GM19372 (cell line): ENCODE measurements at regions not wholly inside any gene's neighbourhood (a gene's known extent, or its start where the extent isn't known, plus 50 kb on each side); places are given as distances from the start of the nearest gene placed in this dataset.

Source experiments
- ATAC-seq: cut with Tn5 transposase; IDR thresholded peaks from one replicate; pipeline ENCODE4 v1.9.1; 2021; ENCODE audit warnings: mild to moderate bottlenecking, low read depth, moderate library complexity; ENCODE audit not compliant: unreplicated experiment

DNA sequence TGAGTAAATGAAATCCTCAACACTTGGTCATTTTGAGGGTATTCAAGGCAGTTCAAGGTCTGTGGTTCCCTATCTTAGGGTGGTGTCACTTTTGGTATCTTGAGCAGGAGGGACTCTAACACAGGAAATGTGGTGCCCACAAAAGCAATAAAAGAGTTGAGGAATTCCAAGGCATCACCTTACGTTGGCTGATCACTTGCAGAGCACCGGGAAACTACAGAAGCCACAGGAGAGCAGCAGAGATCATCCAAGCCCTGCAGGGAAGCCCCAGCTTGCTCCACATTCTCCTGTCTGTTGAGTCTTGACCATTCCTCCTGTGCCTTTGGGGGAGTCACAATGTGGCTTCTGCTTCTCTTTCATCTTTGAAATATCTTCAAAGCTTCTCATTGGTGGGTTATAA lies 565.8 kb upstream of the ADARB2 start:
- ATAC-seq = no peak

- no peak for ATAC-seq
Observed at GRCh38 chr10:2301227-2301626, 563.9 kb upstream of the ADARB2 start.

DNA sequence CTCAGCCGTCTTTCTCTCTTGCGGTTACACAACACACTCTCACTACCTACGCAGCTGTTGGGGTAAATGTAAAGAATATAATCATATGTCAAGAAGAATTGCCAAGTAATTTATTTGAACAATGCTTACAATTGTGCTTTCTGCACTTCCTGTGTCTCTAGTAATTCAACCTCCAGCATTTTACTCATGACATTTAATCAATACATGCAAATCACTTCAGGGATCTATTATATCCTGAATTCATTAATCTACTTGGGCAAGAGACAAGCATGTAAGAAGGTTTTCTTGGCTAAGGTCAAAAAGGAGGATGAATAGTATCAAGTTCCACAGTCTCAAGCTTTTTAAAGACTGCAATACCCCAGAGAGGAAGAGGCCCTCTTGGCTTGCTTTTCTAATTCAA lies 562.9 kb upstream of the ADARB2 start:
- ATAC-seq = no peak

- ATAC-seq = no peak
Observed at GRCh38 chr10:2296179-2296891, 559.0 kb upstream of the ADARB2 start.

- ATAC-seq = no peak
Observed at GRCh38 chr10:2294739-2295138, 557.4 kb upstream of the ADARB2 start.

DNA sequence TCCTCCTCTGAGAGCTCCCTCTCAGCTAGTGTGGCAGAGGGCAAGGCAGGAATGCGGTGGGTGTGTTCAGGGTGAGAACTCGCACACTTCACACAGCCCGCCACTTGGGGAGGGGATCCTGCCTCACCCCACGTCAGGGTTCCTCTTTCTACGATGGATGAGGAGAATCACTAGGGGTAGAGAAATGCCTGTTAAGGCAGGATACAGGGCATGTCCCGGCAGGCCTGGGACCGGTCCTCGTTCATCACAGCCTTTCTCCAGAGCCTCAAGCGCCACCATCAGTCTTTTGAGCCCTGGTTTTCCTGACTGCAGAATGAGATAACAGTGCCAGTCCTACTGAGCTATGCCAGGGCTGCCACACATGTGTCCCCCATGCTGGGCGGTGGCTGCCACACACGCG lies 546.7 kb upstream of the ADARB2 start:
- no peak for ATAC-seq

GRCh38 chr10:2282202-2282601 lies 544.9 kb upstream of the ADARB2 start:
- no peak for ATAC-seq

- no peak for ATAC-seq
Observed at GRCh38 chr10:2280713-2281300, 543.5 kb upstream of the ADARB2 start.

DNA sequence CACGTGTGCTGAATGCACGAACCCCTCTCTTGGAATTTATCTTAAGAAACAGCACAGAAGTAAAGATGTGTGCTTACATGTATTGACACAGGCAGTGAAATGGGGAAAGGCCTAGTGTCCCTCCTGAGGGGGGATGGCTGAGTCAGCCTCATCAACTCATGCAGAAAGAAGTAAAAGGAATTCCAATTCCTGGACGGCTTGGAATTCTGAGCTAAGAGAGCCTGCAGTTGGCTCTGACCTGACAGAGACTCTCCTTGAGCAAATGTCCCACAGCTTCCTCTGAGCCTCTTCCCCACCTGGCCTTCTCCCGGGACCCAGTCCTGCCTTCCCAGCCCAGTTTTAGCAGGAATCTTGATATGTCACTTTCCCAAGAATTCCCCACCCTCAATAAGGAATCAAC lies 542.4 kb upstream of the ADARB2 start:
- no peak for ATAC-seq

- no peak for ATAC-seq
Observed at GRCh38 chr10:2278363-2278762, 541.0 kb upstream of the ADARB2 start.

DNA sequence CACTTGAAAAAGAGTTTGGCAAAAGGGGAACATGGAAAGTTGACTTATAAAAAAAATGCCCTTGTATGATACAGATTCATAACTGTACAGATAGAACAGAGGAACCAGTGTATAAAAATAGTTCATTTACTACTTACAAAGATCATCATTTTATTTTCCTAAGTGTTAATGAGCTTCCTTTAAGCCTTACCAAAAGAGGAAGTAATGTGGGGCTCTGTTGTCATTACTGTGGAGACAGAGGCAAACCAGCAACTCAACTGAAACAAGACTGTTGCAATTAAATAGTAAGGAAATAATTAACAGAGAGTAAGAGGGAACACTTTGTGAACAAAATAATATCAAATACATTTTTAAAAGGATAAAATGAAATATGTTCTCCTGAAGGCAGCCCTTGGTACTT lies 526.2 kb upstream of the ADARB2 start:
- ATAC-seq = no peak

DNA sequence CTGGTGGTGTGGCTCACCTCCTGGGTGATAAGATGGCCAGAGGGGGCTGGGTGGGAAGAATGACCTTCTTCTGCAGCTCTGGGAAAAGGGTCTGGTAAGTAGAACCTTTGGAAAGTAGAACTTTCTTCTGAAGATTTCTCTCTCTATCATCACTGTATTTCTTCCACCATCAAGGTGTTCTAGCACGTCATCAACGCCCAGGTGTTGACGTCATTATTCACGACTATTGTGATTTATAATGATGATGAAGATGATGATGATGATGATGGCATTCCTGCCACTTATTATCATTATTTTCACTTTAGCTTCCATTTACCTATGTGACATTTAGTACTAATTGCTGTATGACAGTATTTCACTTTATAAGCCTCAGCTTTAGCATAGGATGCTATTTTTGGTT lies 525.6 kb upstream of the ADARB2 start:
- ATAC-seq = no peak

DNA sequence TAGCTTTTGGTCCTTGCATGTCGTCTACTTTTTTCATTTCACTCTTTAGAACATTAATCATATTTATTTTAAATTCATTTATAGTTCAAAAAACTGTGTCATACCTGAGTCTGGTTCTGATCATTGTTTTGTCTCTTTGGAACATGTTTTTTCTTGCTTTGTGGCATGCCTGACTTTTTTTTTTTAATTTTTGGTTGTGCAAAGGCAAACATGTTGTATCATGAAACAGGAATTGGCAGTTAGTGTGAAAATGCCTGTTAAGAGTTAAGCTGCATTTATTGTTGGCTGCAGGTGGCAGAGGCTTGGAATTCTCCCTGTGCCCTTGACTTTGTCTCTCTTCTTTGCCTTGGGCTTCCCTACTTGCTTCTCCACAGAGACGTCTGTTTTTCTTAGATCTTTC lies 525.0 kb upstream of the ADARB2 start:
- ATAC-seq = no peak

DNA sequence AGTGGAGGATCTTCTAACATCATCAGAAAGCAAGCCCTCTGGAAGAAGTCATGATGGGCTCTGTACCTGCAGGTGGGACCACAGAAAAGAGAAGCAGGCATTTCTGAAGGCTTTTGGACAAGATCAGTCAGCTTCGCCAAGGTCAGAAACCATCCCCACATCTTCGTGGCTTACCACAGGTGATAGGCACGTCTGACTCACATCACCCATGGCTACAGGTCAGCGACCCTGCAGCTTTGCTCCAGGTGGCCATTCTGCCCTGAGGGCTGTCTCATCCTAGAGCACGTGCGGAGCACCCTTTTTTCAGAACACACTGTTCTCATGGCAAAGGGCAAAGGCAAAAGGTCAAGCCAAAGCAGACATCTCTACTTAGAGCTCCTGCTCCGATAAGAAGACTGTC lies 518.9 kb upstream of the ADARB2 start:
- no peak for ATAC-seq

GRCh38 chr10:2252096-2252495 lies 514.8 kb upstream of the ADARB2 start:
- ATAC-seq = no peak

GRCh38 chr10:2251631-2252030 lies 514.3 kb upstream of the ADARB2 start:
- no peak for ATAC-seq

DNA sequence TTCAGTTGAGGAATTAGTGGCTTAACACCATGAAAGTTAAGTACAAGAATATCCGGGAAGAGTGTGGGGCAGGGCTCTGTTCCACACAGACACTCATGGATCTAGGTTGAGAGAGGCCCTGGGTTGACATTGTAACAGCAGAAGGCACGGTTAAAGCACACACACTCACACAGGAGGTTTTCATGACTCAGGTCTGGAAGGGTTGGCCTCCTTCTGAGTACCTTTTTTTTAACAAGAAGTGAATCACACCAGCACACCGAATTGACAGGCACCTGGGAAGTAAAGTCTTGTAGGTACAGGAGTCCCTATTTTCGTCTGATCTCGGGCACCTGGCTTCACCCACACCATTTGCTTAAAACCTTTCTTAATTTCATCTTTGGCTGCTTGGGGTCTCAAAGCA lies 509.4 kb upstream of the ADARB2 start:
- ATAC-seq = no peak

GRCh38 chr10:2245580-2245979 lies 508.3 kb upstream of the ADARB2 start:
- no peak for ATAC-seq

DNA sequence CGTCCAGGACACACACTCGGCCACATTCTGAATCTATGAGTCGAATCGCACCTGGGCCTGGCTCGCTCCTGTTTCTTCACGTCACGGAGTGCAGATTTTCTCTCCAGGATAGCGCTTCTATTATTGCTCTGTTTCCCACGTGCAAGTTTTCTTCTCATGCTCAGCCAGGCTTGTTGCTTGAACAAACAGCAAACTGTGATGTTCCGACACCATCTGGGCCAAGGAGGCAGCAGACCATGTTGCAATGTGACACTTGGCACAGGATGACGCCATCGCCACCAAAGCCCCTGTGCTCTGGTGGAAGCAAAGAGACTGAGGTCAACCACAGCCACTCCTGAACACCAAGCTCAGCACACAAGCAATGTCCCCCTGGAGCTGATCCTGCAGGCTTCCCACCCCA lies 507.1 kb upstream of the ADARB2 start:
- no peak for ATAC-seq

- no peak for ATAC-seq
Observed at GRCh38 chr10:2236876-2237275, 499.6 kb upstream of the ADARB2 start.

DNA sequence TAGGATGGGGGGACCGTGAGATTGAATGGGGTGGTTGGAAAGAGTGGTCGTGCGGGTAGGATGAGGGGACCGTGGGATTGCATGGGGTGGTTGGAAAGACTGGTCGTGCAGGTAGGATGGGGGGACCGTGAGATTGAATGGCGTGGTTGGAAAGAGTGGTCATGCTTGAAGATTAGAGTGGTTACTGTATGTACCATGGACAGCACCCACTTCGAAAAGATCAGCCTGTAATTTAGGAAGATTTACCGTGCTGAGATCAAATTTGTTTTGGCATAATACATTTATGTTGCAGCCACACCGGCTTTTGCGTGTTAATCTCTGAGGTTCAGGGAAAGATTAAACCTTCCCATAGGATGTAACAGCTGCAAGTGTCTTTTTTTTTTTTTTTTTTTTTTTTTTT lies 495.2 kb upstream of the ADARB2 start:
- ATAC-seq = no peak

GRCh38 chr10:2230478-2230877 lies 493.2 kb upstream of the ADARB2 start:
- no peak for ATAC-seq
